ENCODE measurements at regions not wholly inside any gene's neighbourhood (a gene's known extent, or its start where the extent isn't known, plus 50 kb on each side); places are given as distances from the start of the nearest gene placed in this dataset.

DNA sequence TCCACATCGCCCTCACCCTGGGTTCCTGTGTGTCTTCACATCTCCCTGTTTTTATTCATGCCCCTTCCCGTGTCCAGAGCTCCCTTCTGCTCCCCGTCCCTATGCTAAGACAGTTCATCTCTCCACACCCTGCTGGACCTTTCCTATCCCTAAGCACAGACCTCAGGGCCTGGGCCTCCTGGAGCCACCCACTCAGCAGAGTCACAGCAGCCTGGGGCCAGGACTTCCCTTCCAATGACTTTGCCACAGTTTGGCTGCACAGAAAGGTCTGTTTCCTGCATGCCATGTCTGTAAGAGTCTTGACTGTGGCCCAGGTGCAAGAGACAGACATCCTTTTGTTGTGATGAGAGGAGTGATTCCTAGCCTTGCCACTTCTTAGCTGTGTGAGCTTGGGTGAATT lies 470.7 kb downstream of the TSHZ3 start:
- no peak overlapping the region for H2BK20ac ChIP-seq (ENCODE audit: low read length)
- no peak overlapping the region for H3K4ac ChIP-seq (replicated peaks; ENCODE audit: insufficient read length, low read depth, low read length)
- no peak overlapping the region for H3K23ac ChIP-seq (ENCODE audit: insufficient read length)
- H3K79me1 ChIP-seq (ENCODE audit: low read depth, low read length): no peaks in the 10 kb centered on the region
- H3K27me3 ChIP-seq (replicated peaks in 1 of 4; ENCODE audit: control insufficient read depth in 3 of 4, extremely low read depth in 1 of 4, insufficient read depth in 3 of 4, low read length in 3 of 4): no peaks in the 10 kb centered on the region
- H4K20me1 ChIP-seq (replicated peaks in 1 of 2; ENCODE audit: control insufficient read depth in 1 of 2, insufficient read depth in 2 of 2, low read length in 2 of 2): no peaks in the 10 kb centered on the region
- H3K14ac ChIP-seq (ENCODE audit: insufficient read length): no peak overlapping the region
- no peak overlapping the region for H3K27ac ChIP-seq (ENCODE audit: low read depth, low read length)
- no peak overlapping the region for H3K56ac ChIP-seq (replicated peaks; ENCODE audit: insufficient read length, low read depth, low read length)
- no peak overlapping the region for H2AK5ac ChIP-seq (ENCODE audit: low read depth, low read length)
- H3K9ac ChIP-seq (replicated peaks in 1 of 4; ENCODE audit: extremely low read depth in 1 of 4, low read depth in 3 of 4, low read length in 3 of 4): no peak overlapping the region
- no peak for TF ChIP-seq TBP (IDR thresholded peaks at IDR 0.05; ENCODE audit: low read depth, low read length)
- no peak for TF ChIP-seq MAFK (IDR thresholded peaks at IDR 0.05; ENCODE audit: low read depth, low read length)
- TF ChIP-seq, protein P1, sequence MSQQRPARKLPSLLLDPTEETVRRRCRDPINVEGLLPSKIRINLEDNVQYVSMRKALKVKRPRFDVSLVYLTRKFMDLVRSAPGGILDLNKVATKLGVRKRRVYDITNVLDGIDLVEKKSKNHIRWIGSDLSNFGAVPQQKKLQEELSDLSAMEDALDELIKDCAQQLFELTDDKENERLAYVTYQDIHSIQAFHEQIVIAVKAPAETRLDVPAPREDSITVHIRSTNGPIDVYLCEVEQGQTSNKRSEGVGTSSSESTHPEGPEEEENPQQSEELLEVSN (IDR thresholded peaks at IDR 0.05): no peak
- H4K5ac ChIP-seq (ENCODE audit: insufficient read length, low read depth, low read length): no peak overlapping the region
- DNase-seq (ENCODE audit: low read depth in 1 of 2, low spot score in 2 of 2) (no peak), FAIRE-seq (no peak)
- CTCF ChIA-PET (ENCODE audit: partially characterized antibody): interaction anchor here (1.1 kb wide), 1 partner anchor 11 kb away, joined by 3 read pairs; no protein-coding TSS in a partner anchor
- 66% methylated on average over 2 of the region's 3 CpGs; no CpG with 5 or more reads in 1 of the 2 experiments for WGBS, 2 experiments (ENCODE audit: extremely low coverage in 1 of 2, insufficient coverage in 1 of 2, insufficient read length in 1 of 2, insufficient replicate concordance in 2 of 2, low coverage in 1 of 2, low lambda C conversion rate in 2 of 2, missing lambda C conversion rate in 1 of 2)
- no peak overlapping the region for H4K8ac ChIP-seq (ENCODE audit: extremely low read depth, insufficient read depth, low read length)
- no peak overlapping the region for H2BK12ac ChIP-seq (ENCODE audit: low read depth, low read length)
- no peaks in the 10 kb centered on the region for H3K9me3 ChIP-seq (ENCODE audit: insufficient read depth in 2 of 2, low read depth in 1 of 2, low read length in 1 of 2)
- H3K36me3 ChIP-seq (ENCODE audit: control insufficient read depth in 2 of 4, insufficient read depth in 4 of 4, low read length in 3 of 4): no peaks in the 10 kb centered on the region
- H3K23me2 ChIP-seq (ENCODE audit: low read depth, low read length): no peaks in the 10 kb centered on the region
- no peaks in the 10 kb centered on the region for H3K79me2 ChIP-seq (ENCODE audit: control insufficient read depth in 1 of 2, insufficient read depth in 2 of 2, low read length in 2 of 2)
- H3K4me3 ChIP-seq (ENCODE audit: extremely low read depth in 1 of 4, insufficient read depth in 2 of 4, low read depth in 3 of 4, low read length in 4 of 4): no peak overlapping the region
- no peaks in the 10 kb centered on the region for H3K4me1 ChIP-seq (replicated peaks in 1 of 4; ENCODE audit: control insufficient read depth in 3 of 4, insufficient read depth in 4 of 4, low read length in 3 of 4)
- H4K91ac ChIP-seq (replicated peaks; ENCODE audit: insufficient read length, low read length): no peak overlapping the region
- no peak overlapping the region for H2BK15ac ChIP-seq (ENCODE audit: low read length)
- H3K4me2 ChIP-seq (ENCODE audit: insufficient read depth in 1 of 2, low read depth in 2 of 2, low read length in 2 of 2): no peak overlapping the region
- POLR2A ChIA-PET (ENCODE audit: partially characterized antibody): no interaction called here
- H3K18ac ChIP-seq (ENCODE audit: extremely low read depth, low read length): no peak overlapping the region
- no peak overlapping the region for H2BK5ac ChIP-seq (ENCODE audit: low read depth, low read length)
- no peak overlapping the region for H2AFZ ChIP-seq (ENCODE audit: low read length)
- H2BK120ac ChIP-seq (replicated peaks; ENCODE audit: low read depth, low read length): no peak overlapping the region
